GM21529 (cell line): ENCODE measurements at regions not wholly inside any gene's neighbourhood (a gene's known extent, or its start where the extent isn't known, plus 50 kb on each side); places are given as distances from the start of the nearest gene placed in this dataset.
"Not testable (repeated sequence)": the region's sequence is repeated elsewhere in the genome, so short reads cannot be mapped to it uniquely, and the experiment has no call there.

Source experiments
- ATAC-seq: cut with Tn5 transposase; IDR thresholded peaks from one replicate; pipeline ENCODE4 v1.9.1; 2021; ENCODE audit not compliant: unreplicated experiment

GRCh38 chr10:9009505-9009904 lies 955.0 kb downstream of the GATA3 start:
- ATAC-seq = no peak

GRCh38 chr10:9010093-9010492 lies 955.6 kb downstream of the GATA3 start:
- ATAC-seq = no peak

DNA sequence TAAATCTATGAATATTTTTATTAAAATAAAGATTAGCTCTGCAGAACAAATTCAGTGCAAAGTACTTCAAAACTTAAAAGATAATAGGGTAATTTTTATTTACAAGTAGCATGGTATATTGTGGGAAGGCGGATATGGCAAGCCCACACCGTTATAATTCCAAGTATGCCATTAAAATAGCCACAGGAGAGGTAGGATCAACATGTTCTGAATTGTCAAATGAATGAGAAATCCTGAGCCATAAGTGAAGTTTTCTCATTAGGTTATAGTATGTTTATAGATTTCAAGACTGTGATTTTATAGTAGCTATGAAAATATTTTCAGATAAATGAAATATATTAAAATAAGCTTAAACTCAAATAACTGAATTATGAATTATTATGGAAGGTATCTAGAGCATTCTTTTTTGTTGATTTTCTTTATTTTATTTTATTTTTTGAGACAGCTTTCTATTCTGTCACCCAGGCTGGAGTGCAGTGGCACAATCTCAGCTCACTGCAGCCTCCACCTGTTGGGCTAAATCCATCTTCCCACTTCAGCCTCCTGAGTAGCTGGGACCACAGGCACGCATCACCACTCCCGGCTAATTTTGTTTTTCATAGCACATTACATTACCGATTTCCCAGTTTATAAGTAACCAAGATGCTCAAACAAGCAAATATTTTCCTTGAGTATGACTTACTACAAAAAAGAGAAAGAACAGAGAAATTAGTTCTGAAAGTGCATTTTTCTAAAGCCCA lies 956.6 kb downstream of the GATA3 start:
- no peak for ATAC-seq

DNA sequence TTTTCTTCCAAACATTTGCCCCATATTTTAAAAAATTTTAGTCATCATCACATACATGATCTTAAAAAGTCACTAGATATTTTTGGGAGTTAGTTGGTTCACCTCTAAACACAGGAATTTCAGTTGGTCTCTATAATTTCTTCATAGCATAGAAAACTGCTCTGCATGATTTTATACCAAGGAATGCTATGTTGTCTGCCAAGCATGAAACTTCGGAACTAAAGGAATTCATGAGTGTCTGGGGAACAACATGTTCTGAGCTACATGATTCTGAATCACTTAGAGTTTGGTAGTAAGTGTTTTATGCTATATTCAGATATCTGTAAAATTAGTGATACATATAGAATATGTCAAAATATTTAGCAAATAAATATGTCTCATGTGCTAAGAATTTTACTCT lies 957.8 kb downstream of the GATA3 start:
- no peak for ATAC-seq

- ATAC-seq = no peak
Observed at GRCh38 chr10:9015005-9015404, 960.5 kb downstream of the GATA3 start.

GRCh38 chr10:9015447-9015846 lies 961.0 kb downstream of the GATA3 start:
- ATAC-seq = no peak

- no peak for ATAC-seq
Observed at GRCh38 chr10:9016930-9017329, 962.4 kb downstream of the GATA3 start.

GRCh38 chr10:9018195-9019173 lies 964.0 kb downstream of the GATA3 start:
- no peak for ATAC-seq

- ATAC-seq = no peak
Observed at GRCh38 chr10:9023206-9023605, 968.7 kb downstream of the GATA3 start.

DNA sequence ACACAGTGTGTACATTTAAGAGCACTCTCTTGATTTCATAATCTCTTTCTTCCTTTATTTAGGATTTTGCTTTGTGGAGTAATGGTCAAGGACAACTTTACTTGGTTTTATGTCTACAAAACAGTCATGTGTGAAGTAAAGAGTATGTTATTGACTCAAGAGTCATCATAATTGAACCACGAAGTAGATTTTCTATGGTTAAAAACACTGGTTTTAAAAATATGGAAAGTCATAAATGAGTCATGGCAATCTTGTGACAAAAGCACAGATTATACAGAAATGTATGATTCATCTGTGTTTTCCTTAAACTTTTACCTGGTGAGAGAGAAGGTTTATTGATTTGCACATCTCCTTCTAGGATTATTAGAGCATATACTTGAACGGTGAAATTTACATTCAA lies 969.7 kb downstream of the GATA3 start:
- no peak for ATAC-seq

DNA sequence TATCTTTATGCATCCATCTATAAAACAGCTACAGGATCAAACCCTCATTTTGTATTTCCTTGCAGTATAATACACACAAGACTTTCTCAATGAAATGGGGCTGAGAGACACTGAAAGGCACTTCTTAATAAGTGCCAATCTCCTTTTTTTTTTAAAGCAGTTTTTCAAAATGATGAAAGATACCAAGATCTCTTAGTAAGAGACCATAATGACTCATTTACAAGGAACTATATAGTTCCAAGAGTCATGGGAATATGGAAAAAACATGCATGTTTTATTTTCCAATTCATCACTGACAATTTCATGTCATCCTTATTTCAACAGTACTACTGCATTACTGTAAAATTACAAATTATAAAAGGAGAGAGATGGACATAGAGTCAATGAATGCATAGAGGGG lies 973.7 kb downstream of the GATA3 start:
- no peak for ATAC-seq

DNA sequence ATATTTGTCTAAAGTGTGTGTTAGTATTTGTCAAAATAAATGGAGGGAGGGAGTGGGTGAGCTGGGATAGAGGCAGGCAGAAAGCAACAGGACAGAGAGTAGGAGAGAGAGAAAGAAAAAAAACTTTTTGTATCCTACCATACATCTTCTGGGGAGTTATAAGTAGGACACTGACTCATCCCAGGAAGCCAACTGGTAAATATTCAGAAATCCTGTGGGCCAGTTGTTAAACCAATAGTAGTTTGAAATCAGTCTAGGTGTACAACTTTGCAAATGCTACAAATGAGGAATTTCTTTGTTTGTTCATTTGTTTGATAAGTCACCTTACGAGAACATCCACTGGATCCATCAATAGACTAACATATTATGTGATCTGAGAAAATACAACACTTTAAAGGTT lies 980.9 kb downstream of the GATA3 start:
- ATAC-seq = no peak

GRCh38 chr10:9036711-9037204 lies 982.3 kb downstream of the GATA3 start:
- no peak for ATAC-seq

DNA sequence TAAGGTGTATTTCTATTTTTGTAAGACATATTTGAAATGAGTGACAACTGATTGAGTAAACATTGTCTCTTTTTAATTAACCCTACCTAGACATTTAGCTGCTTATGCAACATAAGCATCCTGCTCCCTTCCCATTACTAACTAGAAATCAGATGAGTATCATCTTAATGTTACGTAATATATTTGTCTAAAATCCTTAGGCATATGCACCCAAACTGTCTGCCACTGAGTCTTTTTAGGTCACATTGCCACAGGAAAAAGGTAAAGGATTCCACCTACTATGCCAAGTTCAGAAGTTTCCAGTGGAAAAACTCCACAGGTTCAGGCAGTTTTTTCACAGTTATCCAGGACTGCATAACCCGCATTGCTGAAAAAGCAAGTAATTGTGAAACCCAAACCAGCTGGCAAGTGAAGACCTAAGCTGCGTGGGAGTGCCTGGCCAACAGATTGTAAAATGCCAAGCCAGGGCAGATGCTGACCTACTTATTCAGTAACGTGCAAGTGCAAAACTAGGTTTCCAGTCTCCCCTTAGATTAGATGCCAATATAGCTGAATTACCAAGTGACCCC lies 983.7 kb downstream of the GATA3 start:
- ATAC-seq = no peak

DNA sequence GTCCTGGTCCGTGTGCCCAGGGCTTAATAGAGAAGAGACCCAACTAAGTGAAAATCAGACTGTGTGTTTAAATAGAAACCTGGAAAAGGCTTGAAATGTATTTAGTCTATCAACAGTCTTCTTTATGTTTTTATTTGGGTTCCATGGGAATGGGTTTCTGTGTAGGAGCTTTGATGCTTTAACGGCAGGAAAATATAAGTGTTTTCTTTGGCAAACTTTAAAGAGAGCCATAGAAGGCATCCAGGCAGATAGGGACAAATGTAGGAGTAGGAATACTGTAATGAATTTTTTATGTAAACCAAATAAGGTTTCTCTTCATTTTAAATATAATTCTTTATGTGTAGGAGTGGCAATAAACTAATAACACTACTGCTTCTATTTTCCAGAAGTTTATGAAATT lies 989.0 kb downstream of the GATA3 start:
- no peak for ATAC-seq

DNA sequence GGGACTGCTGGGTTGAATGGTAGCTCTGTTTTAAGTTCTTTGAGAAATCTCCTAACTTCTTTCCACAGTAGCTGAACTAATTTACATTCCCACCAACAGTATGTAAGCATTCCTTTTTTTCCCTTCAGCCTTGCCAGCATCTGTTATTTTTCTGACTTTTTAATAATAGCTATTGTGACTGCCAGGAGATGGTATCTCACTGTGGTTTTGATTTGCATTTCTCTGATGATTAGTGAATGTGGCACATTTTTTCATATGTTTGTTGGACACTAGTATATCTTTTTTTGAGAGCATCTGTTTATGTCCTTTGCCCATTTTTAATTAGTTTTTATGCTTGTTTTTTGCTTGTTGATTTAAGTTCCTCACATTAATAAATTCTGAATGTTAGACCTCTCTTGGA lies 990.8 kb downstream of the GATA3 start:
- no peak for ATAC-seq

GRCh38 chr10:9051328-9051974 lies 997.0 kb downstream of the GATA3 start:
- no peak for ATAC-seq

GRCh38 chr10:9052767-9053166 lies 998.3 kb downstream of the GATA3 start:
- ATAC-seq = no peak

DNA sequence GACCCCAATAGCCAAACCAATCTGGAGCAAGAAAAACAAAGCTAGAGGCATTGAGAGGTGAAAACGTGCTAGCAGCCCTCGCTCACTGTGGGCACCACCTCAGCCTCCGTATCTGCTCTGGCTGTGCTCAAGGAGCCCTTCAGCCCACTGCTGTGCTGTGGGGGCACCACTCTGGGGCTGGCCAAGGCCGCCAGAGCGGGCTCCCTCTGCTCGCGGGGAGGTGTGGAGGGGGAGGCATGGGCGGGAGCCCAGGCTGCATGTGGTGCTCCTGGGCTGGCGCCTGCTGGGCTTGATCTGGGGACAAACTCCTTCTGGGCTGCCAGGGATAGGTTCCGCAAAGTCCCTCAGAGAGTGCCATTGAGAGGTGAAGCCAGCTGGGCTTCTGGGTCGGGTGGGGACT lies 1002.0 kb downstream of the GATA3 start:
- no peak for ATAC-seq

GRCh38 chr10:9057293-9057692 lies 1002.8 kb downstream of the GATA3 start:
- not testable (repeated sequence) for ATAC-seq

- no peak for ATAC-seq
Observed at GRCh38 chr10:9060314-9060713, 1005.8 kb downstream of the GATA3 start.
